ENCODE measurements at regions not wholly inside any gene's neighbourhood (a gene's known extent, or its start where the extent isn't known, plus 50 kb on each side); places are given as distances from the start of the nearest gene placed in this dataset.

GRCh38 chr5:88045165-88045564, 223.5 kb downstream of the TMEM161B start:
- Histone ChIP-seq H3K9me3 (ENCODE audit: control extremely low read depth in 1 of 3, control insufficient read depth in 2 of 3, insufficient read depth in 1 of 3, low read length in 2 of 3) (no peaks in the 10 kb centered on the region), H3K27ac (ENCODE audit: low read length in 2 of 2) (no peak overlapping the region), H3K4me1 (ENCODE audit: control insufficient read depth in 2 of 2, insufficient read depth in 2 of 2, low read length in 2 of 2) (no peaks in the 10 kb centered on the region), H3K36me3 (replicated peaks in 1 of 2; ENCODE audit: control extremely low read depth in 1 of 2, control insufficient read depth in 1 of 2, extremely low read depth in 1 of 2, insufficient read depth in 2 of 2, low read length in 1 of 2) (no peaks in the 10 kb centered on the region), H3K27me3 (replicated peaks in 1 of 4; ENCODE audit: control extremely low read depth in 1 of 4, control insufficient read depth in 3 of 4, insufficient read depth in 4 of 4, low read length in 3 of 4) (no peaks in the 10 kb centered on the region), H3K4me2 (replicated peaks; ENCODE audit: low read depth, low read length, poor library complexity, severe bottlenecking) (no peak overlapping the region), H2AFZ (ENCODE audit: insufficient read depth, low read depth, low read length, poor library complexity, severe bottlenecking) (no peak overlapping the region), H3K4me3 (ENCODE audit: control extremely low read depth in 1 of 5, extremely low read depth in 1 of 5, insufficient read depth in 1 of 5, low read depth in 2 of 5, low read length in 4 of 5) (no peak overlapping the region), H4K20me1 (ENCODE audit: control insufficient read depth, insufficient read depth, low read length, poor library complexity, severe bottlenecking) (no peaks in the 10 kb centered on the region), H3K9ac (ENCODE audit: low read length) (no peak overlapping the region), H3K79me2 (ENCODE audit: control insufficient read depth, insufficient read depth, low read length) (no peaks in the 10 kb centered on the region)
- no peak overlapping the region for H3K4me3 Mint-ChIP-seq
- H3K27ac Mint-ChIP-seq, result no peak overlapping the region
- no CpG with 5 or more reads among the region's 1 CpG for WGBS (ENCODE audit: insufficient coverage)
- ChIA-PET POLR2A (no interaction called here), CTCF (no interaction called here)
- intact Hi-C loops (cut with micrococcal nuclease), result no loop called here
- no peaks in the 10 kb centered on the region for H3K9me3 Mint-ChIP-seq (ENCODE audit: insufficient read depth)
- ATAC-seq (ENCODE audit: low read depth), result no peak
- TF ChIP-seq CTCF (IDR thresholded peaks at IDR 0.05) (no peak), EZH2 (IDR thresholded peaks at IDR 0.05; ENCODE audit: borderline replicate concordance, insufficient read depth, low read depth, low read length, poor library complexity, severe bottlenecking) (no peak)
- no peak for DNase-seq
- no peaks in the 10 kb centered on the region for H3K27me3 Mint-ChIP-seq
- no peaks in the 10 kb centered on the region for H3K4me1 Mint-ChIP-seq

GRCh38 chr5:88034520-88034919, 234.1 kb downstream of the TMEM161B start:
- H3K9me3 ChIP-seq (ENCODE audit: control extremely low read depth in 1 of 3, control insufficient read depth in 2 of 3, insufficient read depth in 1 of 3, low read length in 2 of 3), result no peaks in the 10 kb centered on the region

More at GRCh38 chr5:88034520-88034919, 234.1 kb downstream of the TMEM161B start:
- no peaks in the 10 kb centered on the region for H3K36me3 ChIP-seq (replicated peaks in 1 of 2; ENCODE audit: control extremely low read depth in 1 of 2, control insufficient read depth in 1 of 2, extremely low read depth in 1 of 2, insufficient read depth in 2 of 2, low read length in 1 of 2)
- H4K20me1 ChIP-seq (ENCODE audit: control insufficient read depth, insufficient read depth, low read length, poor library complexity, severe bottlenecking), result no peaks in the 10 kb centered on the region
- DNase-seq (no peak), ATAC-seq (ENCODE audit: low read depth) (no peak)
- Mint-ChIP-seq H3K4me1 (no peaks in the 10 kb centered on the region), H3K4me3 (no peak overlapping the region), H3K27ac (no peak overlapping the region), H3K9me3 (ENCODE audit: insufficient read depth) (no peaks in the 10 kb centered on the region), H3K27me3 (no peaks in the 10 kb centered on the region)
- WGBS (ENCODE audit: insufficient coverage), result no CpG with 5 or more reads among the region's 1 CpG
- ChIA-PET CTCF (no interaction called here), POLR2A (no interaction called here)
- no peak overlapping the region for H3K9ac ChIP-seq (ENCODE audit: low read length)
- no peak overlapping the region for H3K4me3 ChIP-seq (ENCODE audit: control extremely low read depth in 1 of 5, extremely low read depth in 1 of 5, insufficient read depth in 1 of 5, low read depth in 2 of 5, low read length in 4 of 5)
- H3K27me3 ChIP-seq (replicated peaks in 1 of 4; ENCODE audit: control extremely low read depth in 1 of 4, control insufficient read depth in 3 of 4, insufficient read depth in 4 of 4, low read length in 3 of 4), result no peaks in the 10 kb centered on the region
- intact Hi-C loops (cut with micrococcal nuclease), result no loop called here
- no peak overlapping the region for H2AFZ ChIP-seq (ENCODE audit: insufficient read depth, low read depth, low read length, poor library complexity, severe bottlenecking)
- TF ChIP-seq CTCF (IDR thresholded peaks at IDR 0.05), result no peak
- TF ChIP-seq EZH2 (IDR thresholded peaks at IDR 0.05; ENCODE audit: borderline replicate concordance, insufficient read depth, low read depth, low read length, poor library complexity, severe bottlenecking), result no peak
- H3K79me2 ChIP-seq (ENCODE audit: control insufficient read depth, insufficient read depth, low read length), result no peaks in the 10 kb centered on the region
- H3K27ac ChIP-seq (ENCODE audit: low read length in 2 of 2), result no peak overlapping the region
- no peak overlapping the region for H3K4me2 ChIP-seq (replicated peaks; ENCODE audit: low read depth, low read length, poor library complexity, severe bottlenecking)
- H3K4me1 ChIP-seq (ENCODE audit: control insufficient read depth in 2 of 2, insufficient read depth in 2 of 2, low read length in 2 of 2), result no peaks in the 10 kb centered on the region

Data from B cell (primary cell).